Muscle of back (tissue), 3 donors: ENCODE measurements at regions not wholly inside any gene's neighbourhood (a gene's known extent, or its start where the extent isn't known, plus 50 kb on each side); places are given as distances from the start of the nearest gene placed in this dataset.

Experiments used
- DNase-seq, 3 donors: peaks; one replicate each; pipeline versions ENCODE4 v3.0.0 to v3.0.0-alpha.2; 2013

- no peak for DNase-seq
Observed at GRCh38 chr7:1359681-1360485, 99.4 kb downstream of the MICALL2 start.

- DNase-seq: no peak
Observed at GRCh38 chr7:1360521-1360971, 98.7 kb downstream of the MICALL2 start.

- DNase-seq: no peak
Observed at GRCh38 chr7:1361016-1361755, 98.1 kb downstream of the MICALL2 start.

GRCh38 chr7:1361756-1362125 lies 97.5 kb downstream of the MICALL2 start:
- no peak for DNase-seq

- DNase-seq: no peak
Observed at GRCh38 chr7:1362301-1362700, 97.0 kb downstream of the MICALL2 start.

GRCh38 chr7:1364068-1364905 lies 95.0 kb downstream of the MICALL2 start:
- DNase-seq: no peak

GRCh38 chr7:1364906-1365570 lies 94.2 kb downstream of the MICALL2 start:
- no peak for DNase-seq

GRCh38 chr7:1365846-1366245 lies 93.4 kb downstream of the MICALL2 start:
- no peak for DNase-seq

- no peak for DNase-seq
Observed at GRCh38 chr7:1366801-1367405, 92.4 kb downstream of the MICALL2 start.

GRCh38 chr7:1367501-1368183 lies 91.6 kb downstream of the MICALL2 start:
- DNase-seq: no peak

- DNase-seq: no peak
Observed at GRCh38 chr7:1368184-1368681, 91.0 kb downstream of the MICALL2 start.

GRCh38 chr7:1368682-1369571 lies 90.3 kb downstream of the MICALL2 start:
- DNase-seq: peak; percentile 0 to 24 (median 9)

GRCh38 chr7:1369916-1370657 lies 89.2 kb downstream of the MICALL2 start:
- no peak for DNase-seq

- DNase-seq: no peak
Observed at GRCh38 chr7:1370738-1371137, 88.5 kb downstream of the MICALL2 start.

- no peak for DNase-seq
Observed at GRCh38 chr7:1372063-1372462, 87.2 kb downstream of the MICALL2 start.

GRCh38 chr7:1372671-1373379 lies 86.4 kb downstream of the MICALL2 start:
- DNase-seq: no peak

GRCh38 chr7:1377111-1377909 lies 82.0 kb downstream of the MICALL2 start:
- DNase-seq: no peak
